ENCODE measurements at regions not wholly inside any gene's neighbourhood (a gene's known extent, or its start where the extent isn't known, plus 50 kb on each side); places are given as distances from the start of the nearest gene placed in this dataset.

- no peaks in the 10 kb centered on the region for H3K36me3 ChIP-seq (ENCODE audit: insufficient read depth, low read depth, low read length)
- no peaks in the 10 kb centered on the region for H3K9me3 ChIP-seq (ENCODE audit: insufficient read depth, low read depth, low read length)
- H3K4me1 ChIP-seq (ENCODE audit: insufficient read depth, low read length), result no peaks in the 10 kb centered on the region
- no peak overlapping the region for H3K27ac ChIP-seq (ENCODE audit: low read length)
- H3K27me3 ChIP-seq (ENCODE audit: insufficient read depth, low read length), result no peaks in the 10 kb centered on the region
- H3K4me3 ChIP-seq (ENCODE audit: low read length), result no peak overlapping the region
- H3K9ac ChIP-seq (ENCODE audit: low read depth, low read length), result no peak overlapping the region
These were observed 89.5 kb upstream of the ATP2B2 start for GRCh38 chr3:10594915-10595314.

- Histone ChIP-seq H3K27ac (ENCODE audit: low read length) (no peak overlapping the region), H3K9me3 (ENCODE audit: insufficient read depth, low read depth, low read length) (no peaks in the 10 kb centered on the region), H3K9ac (ENCODE audit: low read depth, low read length) (no peak overlapping the region), H3K27me3 (ENCODE audit: insufficient read depth, low read length) (no peaks in the 10 kb centered on the region), H3K36me3 (ENCODE audit: insufficient read depth, low read depth, low read length) (no peaks in the 10 kb centered on the region), H3K4me3 (ENCODE audit: low read length) (no peak overlapping the region), H3K4me1 (ENCODE audit: insufficient read depth, low read length) (no peaks in the 10 kb centered on the region)
These were observed 91.5 kb upstream of the ATP2B2 start for GRCh38 chr3:10596746-10597448.

- Histone ChIP-seq H3K4me1 (ENCODE audit: insufficient read depth, low read length) (no peaks in the 10 kb centered on the region), H3K27ac (ENCODE audit: low read length) (no peak overlapping the region), H3K9ac (ENCODE audit: low read depth, low read length) (no peak overlapping the region), H3K4me3 (ENCODE audit: low read length) (no peak overlapping the region), H3K9me3 (ENCODE audit: insufficient read depth, low read depth, low read length) (no peaks in the 10 kb centered on the region), H3K27me3 (ENCODE audit: insufficient read depth, low read length) (no peaks in the 10 kb centered on the region), H3K36me3 (ENCODE audit: insufficient read depth, low read depth, low read length) (no peaks in the 10 kb centered on the region)
These were observed 92.3 kb upstream of the ATP2B2 start for GRCh38 chr3:10597733-10598132.

- no peaks in the 10 kb centered on the region for H3K4me1 ChIP-seq (ENCODE audit: insufficient read depth, low read length)
- no peaks in the 10 kb centered on the region for H3K9me3 ChIP-seq (ENCODE audit: insufficient read depth, low read depth, low read length)
- no peak overlapping the region for H3K4me3 ChIP-seq (ENCODE audit: low read length)
- H3K36me3 ChIP-seq (ENCODE audit: insufficient read depth, low read depth, low read length), result no peaks in the 10 kb centered on the region
- no peak overlapping the region for H3K27ac ChIP-seq (ENCODE audit: low read length)
- no peaks in the 10 kb centered on the region for H3K27me3 ChIP-seq (ENCODE audit: insufficient read depth, low read length)
- no peak overlapping the region for H3K9ac ChIP-seq (ENCODE audit: low read depth, low read length)
These were observed 93.6 kb upstream of the ATP2B2 start for GRCh38 chr3:10599017-10599416.

- H3K4me1 ChIP-seq (ENCODE audit: insufficient read depth, low read length), result no peaks in the 10 kb centered on the region
- H3K4me3 ChIP-seq (ENCODE audit: low read length), result no peak overlapping the region
- H3K9ac ChIP-seq (ENCODE audit: low read depth, low read length), result no peak overlapping the region
- H3K27ac ChIP-seq (ENCODE audit: low read length), result no peak overlapping the region
- H3K36me3 ChIP-seq (ENCODE audit: insufficient read depth, low read depth, low read length), result no peaks in the 10 kb centered on the region
- no peaks in the 10 kb centered on the region for H3K27me3 ChIP-seq (ENCODE audit: insufficient read depth, low read length)
- no peaks in the 10 kb centered on the region for H3K9me3 ChIP-seq (ENCODE audit: insufficient read depth, low read depth, low read length)
These were observed 94.1 kb upstream of the ATP2B2 start for GRCh38 chr3:10599444-10599843.

- Histone ChIP-seq H3K27me3 (ENCODE audit: insufficient read depth, low read length) (no peaks in the 10 kb centered on the region), H3K27ac (ENCODE audit: low read length) (no peak overlapping the region), H3K9ac (ENCODE audit: low read depth, low read length) (no peak overlapping the region)
These were observed 94.9 kb upstream of the ATP2B2 start for GRCh38 chr3:10600296-10600714.

GRCh38 chr3:10600726-10601125 is 95.3 kb upstream of the ATP2B2 start:
- no peak overlapping the region for H3K27ac ChIP-seq (ENCODE audit: low read length)
- no peaks in the 10 kb centered on the region for H3K4me1 ChIP-seq (ENCODE audit: insufficient read depth, low read length)
- H3K9ac ChIP-seq (ENCODE audit: low read depth, low read length), result no peak overlapping the region
- no peaks in the 10 kb centered on the region for H3K36me3 ChIP-seq (ENCODE audit: insufficient read depth, low read depth, low read length)
- H3K9me3 ChIP-seq (ENCODE audit: insufficient read depth, low read depth, low read length), result no peaks in the 10 kb centered on the region
- no peak overlapping the region for H3K4me3 ChIP-seq (ENCODE audit: low read length)
- no peaks in the 10 kb centered on the region for H3K27me3 ChIP-seq (ENCODE audit: insufficient read depth, low read length)

More at GRCh38 chr3:10600296-10600714, 94.9 kb upstream of the ATP2B2 start:
- H3K4me3 ChIP-seq (ENCODE audit: low read length), result no peak overlapping the region
- H3K9me3 ChIP-seq (ENCODE audit: insufficient read depth, low read depth, low read length), result no peaks in the 10 kb centered on the region
- H3K4me1 ChIP-seq (ENCODE audit: insufficient read depth, low read length), result no peaks in the 10 kb centered on the region
- H3K36me3 ChIP-seq (ENCODE audit: insufficient read depth, low read depth, low read length), result no peaks in the 10 kb centered on the region

- H3K27ac ChIP-seq (ENCODE audit: low read length), result no peak overlapping the region
- H3K9me3 ChIP-seq (ENCODE audit: insufficient read depth, low read depth, low read length), result no peaks in the 10 kb centered on the region
- H3K36me3 ChIP-seq (ENCODE audit: insufficient read depth, low read depth, low read length), result no peaks in the 10 kb centered on the region
- H3K4me3 ChIP-seq (ENCODE audit: low read length), result no peak overlapping the region
- no peaks in the 10 kb centered on the region for H3K27me3 ChIP-seq (ENCODE audit: insufficient read depth, low read length)
- H3K9ac ChIP-seq (ENCODE audit: low read depth, low read length), result no peak overlapping the region
- H3K4me1 ChIP-seq (ENCODE audit: insufficient read depth, low read length), result no peaks in the 10 kb centered on the region
These were observed 95.9 kb upstream of the ATP2B2 start for GRCh38 chr3:10601151-10601856.

GRCh38 chr3:10601857-10602230 is 96.5 kb upstream of the ATP2B2 start:
- H3K9me3 ChIP-seq (ENCODE audit: insufficient read depth, low read depth, low read length), result no peaks in the 10 kb centered on the region
- H3K9ac ChIP-seq (ENCODE audit: low read depth, low read length), result no peak overlapping the region
- no peak overlapping the region for H3K4me3 ChIP-seq (ENCODE audit: low read length)
- no peaks in the 10 kb centered on the region for H3K36me3 ChIP-seq (ENCODE audit: insufficient read depth, low read depth, low read length)
- H3K27ac ChIP-seq (ENCODE audit: low read length), result no peak overlapping the region
- no peaks in the 10 kb centered on the region for H3K27me3 ChIP-seq (ENCODE audit: insufficient read depth, low read length)
- H3K4me1 ChIP-seq (ENCODE audit: insufficient read depth, low read length), result no peaks in the 10 kb centered on the region

- H3K36me3 ChIP-seq (ENCODE audit: insufficient read depth, low read depth, low read length), result no peaks in the 10 kb centered on the region
- H3K27ac ChIP-seq (ENCODE audit: low read length), result no peak overlapping the region
- H3K4me1 ChIP-seq (ENCODE audit: insufficient read depth, low read length), result no peaks in the 10 kb centered on the region
- H3K27me3 ChIP-seq (ENCODE audit: insufficient read depth, low read length), result no peaks in the 10 kb centered on the region
- no peak overlapping the region for H3K9ac ChIP-seq (ENCODE audit: low read depth, low read length)
- H3K4me3 ChIP-seq (ENCODE audit: low read length), result no peak overlapping the region
- H3K9me3 ChIP-seq (ENCODE audit: insufficient read depth, low read depth, low read length), result no peaks in the 10 kb centered on the region
These were observed 96.9 kb upstream of the ATP2B2 start for GRCh38 chr3:10602271-10602670.

GRCh38 chr3:10602769-10603768 is 97.7 kb upstream of the ATP2B2 start:
- no peaks in the 10 kb centered on the region for H3K27me3 ChIP-seq (ENCODE audit: insufficient read depth, low read length)
- no peaks in the 10 kb centered on the region for H3K4me1 ChIP-seq (ENCODE audit: insufficient read depth, low read length)
- no peak overlapping the region for H3K9ac ChIP-seq (ENCODE audit: low read depth, low read length)
- H3K27ac ChIP-seq (ENCODE audit: low read length), result no peak overlapping the region
- H3K9me3 ChIP-seq (ENCODE audit: insufficient read depth, low read depth, low read length), result no peaks in the 10 kb centered on the region
- no peaks in the 10 kb centered on the region for H3K36me3 ChIP-seq (ENCODE audit: insufficient read depth, low read depth, low read length)
- no peak overlapping the region for H3K4me3 ChIP-seq (ENCODE audit: low read length)
